Natural killer cell treated with Interleukin-12 subunit alpha and Interleukin-12 subunit beta and Interleukin-15 and Interleukin-18, amount 100 ng/mL, for 72 hours (primary cell): ENCODE measurements at regions not wholly inside any gene's neighbourhood (a gene's known extent, or its start where the extent isn't known, plus 50 kb on each side); places are given as distances from the start of the nearest gene placed in this dataset.

Experiments used
- ATAC-seq, 2 donors: fragments of 150-1000 bp; cut with Tn5 transposase in 1 of 2; sonication (Bioruptor Pico), chemical (Tn5 transposase) in 1 of 2; 2 replicates each; pipeline ENCODE4 v1.10.0; 2021
- DNase-seq: peaks from one replicate; pipeline ENCODE4 v3.0.0; 2022; ENCODE audit warnings: low spot score
- H3K27ac Mint-ChIP-seq, 2 donors: 1 replicate in 1 of 2; 2 replicates in 1 of 2; pipeline ENCODE4 v1.8.0; 2022; ENCODE audit warnings: mixed read lengths in 2 of 2, mild to moderate bottlenecking in 1 of 2, moderate library complexity in 1 of 2
- H3K27me3 Mint-ChIP-seq, 2 donors: 1 replicate in 1 of 2; 2 replicates in 1 of 2; pipeline ENCODE4 v1.8.0; 2022; ENCODE audit warnings: mixed read lengths in 2 of 2
- H3K36me3 Mint-ChIP-seq: one replicate; pipeline ENCODE4 v1.8.0; 2022; ENCODE audit warnings: mixed read lengths
- H3K4me1 Mint-ChIP-seq, 2 donors: 1 replicate in 1 of 2; 2 replicates in 1 of 2; pipeline ENCODE4 v1.8.0; 2022; ENCODE audit warnings: low read depth in 2 of 2, mixed read lengths in 2 of 2, mild to moderate bottlenecking in 1 of 2
- H3K4me3 Mint-ChIP-seq: one replicate; pipeline ENCODE4 v1.8.0; 2022; ENCODE audit warnings: mixed read lengths
- H3K9me3 Mint-ChIP-seq: 2 replicates; pipeline ENCODE4 v1.8.0; 2022; ENCODE audit warnings: mixed read lengths

DNA sequence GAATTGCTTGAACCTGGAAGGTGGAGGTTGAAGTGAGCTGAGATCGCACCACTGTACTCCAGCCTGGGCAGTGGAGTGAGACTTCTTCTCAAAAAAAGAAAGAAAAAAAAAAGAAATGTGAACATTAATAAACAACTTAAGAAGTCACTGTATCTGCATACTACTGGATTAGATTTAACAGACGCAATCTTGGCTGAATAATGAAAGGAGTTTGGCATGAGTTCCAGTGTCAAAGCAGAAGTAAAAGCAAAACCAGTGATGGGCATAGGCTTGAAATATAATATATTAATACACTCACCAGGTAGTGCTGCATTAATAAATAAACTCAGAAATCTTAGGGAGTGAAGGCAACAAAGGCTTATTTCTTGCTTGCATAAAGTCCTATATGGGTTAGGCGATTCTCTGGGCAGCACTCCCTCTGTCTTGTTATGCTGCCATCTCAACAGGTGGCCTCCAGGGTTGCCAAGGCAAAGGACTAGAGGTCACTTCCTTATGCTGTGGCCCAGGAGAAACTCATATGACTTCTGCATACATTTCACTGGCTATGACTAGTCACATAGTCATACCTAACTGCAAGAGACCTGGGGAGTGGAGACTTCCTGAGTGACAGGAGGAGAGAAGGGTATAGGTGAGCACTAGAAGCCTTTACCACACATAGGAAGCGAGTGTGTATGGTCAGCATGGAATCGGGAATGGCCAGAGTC is 296.2 kb upstream of the SPRED2 start:
- DNase-seq, result no peak
- H3K36me3 Mint-ChIP-seq, result no peaks in the 10 kb centered on the region
- H3K4me3 Mint-ChIP-seq, result no peak overlapping the region
- no peaks in the 10 kb centered on the region for H3K9me3 Mint-ChIP-seq
- H3K27me3 Mint-ChIP-seq, result no peaks in the 10 kb centered on the region
- H3K4me1 Mint-ChIP-seq, result no peaks in the 10 kb centered on the region
- ATAC-seq, result peak in 1 of 2 donors; percentile 33
- no peak overlapping the region for H3K27ac Mint-ChIP-seq

DNA sequence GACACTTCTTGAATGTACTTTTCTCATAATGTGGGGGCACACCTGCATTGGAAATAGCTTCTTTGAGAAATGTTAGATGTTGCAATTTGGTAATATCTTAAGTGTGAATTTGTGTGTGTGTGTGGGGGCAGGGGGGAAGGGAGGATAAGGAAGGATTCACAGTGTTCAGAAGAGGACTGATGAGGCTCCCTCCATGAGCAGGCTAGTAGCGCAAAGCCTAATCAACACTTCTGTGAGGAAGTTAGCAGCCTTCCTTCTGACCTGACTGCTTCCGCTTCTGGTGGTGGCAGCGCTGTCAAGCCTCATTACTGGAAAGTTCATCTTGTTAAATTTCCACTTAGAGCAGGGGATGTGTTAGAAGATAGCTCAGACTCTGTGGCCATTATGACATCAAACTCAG is 295.4 kb upstream of the SPRED2 start:
- Mint-ChIP-seq H3K4me3 (no peak overlapping the region), H3K4me1 (no peaks in the 10 kb centered on the region), H3K27me3 (peaks cover 0 to under 1% of the 10 kb centered on the region in 2 donors), H3K27ac (no peak overlapping the region), H3K9me3 (no peaks in the 10 kb centered on the region), H3K36me3 (no peaks in the 10 kb centered on the region)
- ATAC-seq, result no peak
- no peak for DNase-seq

GRCh38 chr2:65727381-65727780 is 295.0 kb upstream of the SPRED2 start:
- H3K4me1 Mint-ChIP-seq, result no peaks in the 10 kb centered on the region
- no peak overlapping the region for H3K4me3 Mint-ChIP-seq
- H3K27me3 Mint-ChIP-seq, result peaks cover under 1 to 4% of the 10 kb centered on the region in 2 donors
- no peak overlapping the region for H3K27ac Mint-ChIP-seq
- H3K36me3 Mint-ChIP-seq, result no peaks in the 10 kb centered on the region
- H3K9me3 Mint-ChIP-seq, result no peaks in the 10 kb centered on the region
- DNase-seq, result no peak
- ATAC-seq, result no peak

DNA sequence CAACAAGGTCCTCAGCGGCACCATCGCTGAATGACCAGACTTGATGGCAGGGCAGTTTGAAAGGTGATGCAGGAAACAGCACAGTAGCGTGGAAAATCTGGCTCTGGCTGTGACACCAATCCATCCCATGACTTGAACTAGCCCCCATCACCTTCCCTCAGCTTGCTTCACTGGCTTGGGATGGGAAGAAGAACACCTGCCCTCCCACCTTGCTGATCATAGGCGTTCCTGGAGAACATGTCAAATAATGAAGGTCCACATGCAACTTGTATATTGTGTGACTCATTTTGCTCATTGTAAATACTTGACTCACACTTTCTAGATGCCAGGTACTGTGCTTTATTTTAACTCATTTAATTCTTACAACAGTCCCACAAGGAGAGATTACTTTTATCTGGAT is 292.4 kb upstream of the SPRED2 start:
- Mint-ChIP-seq H3K27ac (no peak overlapping the region), H3K4me1 (no peaks in the 10 kb centered on the region), H3K9me3 (no peaks in the 10 kb centered on the region), H3K36me3 (no peaks in the 10 kb centered on the region), H3K4me3 (no peak overlapping the region), H3K27me3 (peaks cover 2 to 8% of the 10 kb centered on the region in 2 donors)
- no peak for DNase-seq
- ATAC-seq, result no peak

GRCh38 chr2:65724336-65724735 is 291.9 kb upstream of the SPRED2 start:
- no peak overlapping the region for H3K27ac Mint-ChIP-seq
- no peak for ATAC-seq
- no peaks in the 10 kb centered on the region for H3K4me1 Mint-ChIP-seq
- H3K9me3 Mint-ChIP-seq, result no peaks in the 10 kb centered on the region
- no peaks in the 10 kb centered on the region for H3K36me3 Mint-ChIP-seq
- peaks cover 2 to 8% of the 10 kb centered on the region in 2 donors for H3K27me3 Mint-ChIP-seq
- no peak for DNase-seq
- no peak overlapping the region for H3K4me3 Mint-ChIP-seq

- peaks cover 4 to 17% of the 10 kb centered on the region in 2 donors for H3K27me3 Mint-ChIP-seq
- ATAC-seq (no peak), DNase-seq (no peak)
- H3K36me3 Mint-ChIP-seq, result no peaks in the 10 kb centered on the region
- no peak overlapping the region for H3K27ac Mint-ChIP-seq
- no peaks in the 10 kb centered on the region for H3K9me3 Mint-ChIP-seq
- no peaks in the 10 kb centered on the region for H3K4me1 Mint-ChIP-seq
- no peak overlapping the region for H3K4me3 Mint-ChIP-seq
Observed at GRCh38 chr2:65722028-65722778, 289.8 kb upstream of the SPRED2 start.

GRCh38 chr2:65716698-65717097 is 284.3 kb upstream of the SPRED2 start:
- Mint-ChIP-seq H3K4me3 (no peak overlapping the region), H3K27me3 (peaks cover 2 to 13% of the 10 kb centered on the region in 2 donors), H3K36me3 (no peaks in the 10 kb centered on the region), H3K27ac (no peak overlapping the region), H3K9me3 (no peaks in the 10 kb centered on the region), H3K4me1 (no peaks in the 10 kb centered on the region)
- no peak for ATAC-seq
- no peak for DNase-seq

DNA sequence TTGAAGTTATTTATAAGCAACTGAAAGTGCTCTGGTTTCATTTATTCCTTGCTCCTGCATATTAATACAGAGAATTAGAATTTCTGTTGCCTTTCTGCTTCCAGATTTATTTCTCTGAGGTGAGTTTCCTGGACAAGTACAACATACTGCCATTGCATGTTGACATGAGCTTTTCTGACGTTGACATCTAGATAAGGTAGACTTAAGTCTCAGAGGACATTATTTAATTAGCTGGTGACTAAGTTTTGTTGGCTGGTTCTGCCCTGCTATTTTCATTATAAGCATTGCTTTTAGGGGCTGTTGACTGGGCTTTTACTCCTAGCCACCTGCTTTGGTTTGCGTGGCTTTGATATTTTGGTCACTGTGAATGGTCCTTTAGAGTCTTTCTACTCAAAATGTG is 282.9 kb upstream of the SPRED2 start:
- no peak overlapping the region for H3K4me3 Mint-ChIP-seq
- H3K9me3 Mint-ChIP-seq, result no peaks in the 10 kb centered on the region
- DNase-seq (no peak), ATAC-seq (no peak)
- no peak overlapping the region for H3K27ac Mint-ChIP-seq
- H3K27me3 Mint-ChIP-seq, result peaks cover 2 to 13% of the 10 kb centered on the region in 2 donors
- H3K36me3 Mint-ChIP-seq, result no peaks in the 10 kb centered on the region
- no peaks in the 10 kb centered on the region for H3K4me1 Mint-ChIP-seq

GRCh38 chr2:65714866-65715265 is 282.5 kb upstream of the SPRED2 start:
- Mint-ChIP-seq H3K9me3 (no peaks in the 10 kb centered on the region), H3K27me3 (peaks cover 4 to 13% of the 10 kb centered on the region in 2 donors), H3K4me3 (no peak overlapping the region), H3K27ac (no peak overlapping the region), H3K4me1 (no peaks in the 10 kb centered on the region), H3K36me3 (no peaks in the 10 kb centered on the region)
- no peak for DNase-seq
- no peak for ATAC-seq

- peaks cover 9 to 26% of the 10 kb centered on the region in 2 donors for H3K27me3 Mint-ChIP-seq
- H3K4me1 Mint-ChIP-seq, result no peaks in the 10 kb centered on the region
- no peak for ATAC-seq
- no peak for DNase-seq
- no peaks in the 10 kb centered on the region for H3K36me3 Mint-ChIP-seq
- H3K9me3 Mint-ChIP-seq, result no peaks in the 10 kb centered on the region
- H3K4me3 Mint-ChIP-seq, result no peak overlapping the region
- no peak overlapping the region for H3K27ac Mint-ChIP-seq
Observed at GRCh38 chr2:65711863-65712262, 279.5 kb upstream of the SPRED2 start.

- H3K4me1 Mint-ChIP-seq, result no peaks in the 10 kb centered on the region
- DNase-seq (no peak), ATAC-seq (no peak)
- no peak overlapping the region for H3K4me3 Mint-ChIP-seq
- H3K9me3 Mint-ChIP-seq, result no peaks in the 10 kb centered on the region
- peaks cover 9 to 32% of the 10 kb centered on the region in 2 donors for H3K27me3 Mint-ChIP-seq
- no peaks in the 10 kb centered on the region for H3K36me3 Mint-ChIP-seq
- H3K27ac Mint-ChIP-seq, result no peak overlapping the region
Observed at GRCh38 chr2:65710779-65711295, 278.4 kb upstream of the SPRED2 start.

DNA sequence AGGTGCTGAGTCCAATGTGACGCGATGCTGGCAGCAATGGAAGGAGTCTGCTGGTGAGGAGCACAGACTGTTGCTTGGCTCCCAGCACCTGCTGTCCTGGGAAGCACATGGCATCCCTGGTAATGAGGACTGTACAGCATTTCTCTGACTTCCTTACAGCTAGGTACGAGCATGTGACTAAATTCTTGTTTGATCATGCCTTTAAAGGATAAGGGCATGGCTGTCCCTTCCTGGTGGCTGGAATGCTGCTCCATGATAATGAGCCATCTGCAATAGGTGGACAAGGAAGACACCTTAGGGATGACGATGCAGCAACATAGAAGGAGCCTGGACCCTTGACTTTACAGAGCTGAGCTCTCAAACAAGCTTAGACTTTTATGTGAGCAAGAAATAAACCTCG is 278.0 kb upstream of the SPRED2 start:
- Mint-ChIP-seq H3K9me3 (no peaks in the 10 kb centered on the region), H3K27me3 (peaks cover 10 to 36% of the 10 kb centered on the region in 2 donors), H3K27ac (no peak overlapping the region), H3K4me1 (no peaks in the 10 kb centered on the region), H3K4me3 (no peak overlapping the region), H3K36me3 (no peaks in the 10 kb centered on the region)
- ATAC-seq, result no peak
- DNase-seq, result no peak

GRCh38 chr2:65708086-65708485 is 275.7 kb upstream of the SPRED2 start:
- no peak for ATAC-seq
- H3K36me3 Mint-ChIP-seq, result no peaks in the 10 kb centered on the region
- H3K9me3 Mint-ChIP-seq, result no peaks in the 10 kb centered on the region
- H3K27me3 Mint-ChIP-seq, result peaks cover 18 to 55% of the 10 kb centered on the region in 2 donors
- no peak overlapping the region for H3K4me3 Mint-ChIP-seq
- DNase-seq, result no peak
- no peak overlapping the region for H3K27ac Mint-ChIP-seq
- no peaks in the 10 kb centered on the region for H3K4me1 Mint-ChIP-seq

- H3K36me3 Mint-ChIP-seq, result no peaks in the 10 kb centered on the region
- H3K9me3 Mint-ChIP-seq, result no peaks in the 10 kb centered on the region
- H3K4me1 Mint-ChIP-seq, result no peaks in the 10 kb centered on the region
- H3K27ac Mint-ChIP-seq, result no peak overlapping the region
- DNase-seq (no peak), ATAC-seq (no peak)
- H3K27me3 Mint-ChIP-seq, result peaks cover 22 to 57% of the 10 kb centered on the region in 2 donors
- no peak overlapping the region for H3K4me3 Mint-ChIP-seq
Observed at GRCh38 chr2:65706411-65706810, 274.0 kb upstream of the SPRED2 start.
